Renal cortical epithelial cell (primary cell): ENCODE measurements at regions not wholly inside any gene's neighbourhood (a gene's known extent, or its start where the extent isn't known, plus 50 kb on each side); places are given as distances from the start of the nearest gene placed in this dataset.
A peak's percentile ranks its signal among the peaks of the same experiment; 100 is the strongest.
"Not testable (repeated sequence)": the region's sequence is repeated elsewhere in the genome, so short reads cannot be mapped to it uniquely, and the experiment has no call there.

Experiments used
- DNase-seq: peaks from one replicate; pipeline ENCODE4 v3.0.0-alpha.2; 2011; ENCODE audit warnings: low read depth

DNA sequence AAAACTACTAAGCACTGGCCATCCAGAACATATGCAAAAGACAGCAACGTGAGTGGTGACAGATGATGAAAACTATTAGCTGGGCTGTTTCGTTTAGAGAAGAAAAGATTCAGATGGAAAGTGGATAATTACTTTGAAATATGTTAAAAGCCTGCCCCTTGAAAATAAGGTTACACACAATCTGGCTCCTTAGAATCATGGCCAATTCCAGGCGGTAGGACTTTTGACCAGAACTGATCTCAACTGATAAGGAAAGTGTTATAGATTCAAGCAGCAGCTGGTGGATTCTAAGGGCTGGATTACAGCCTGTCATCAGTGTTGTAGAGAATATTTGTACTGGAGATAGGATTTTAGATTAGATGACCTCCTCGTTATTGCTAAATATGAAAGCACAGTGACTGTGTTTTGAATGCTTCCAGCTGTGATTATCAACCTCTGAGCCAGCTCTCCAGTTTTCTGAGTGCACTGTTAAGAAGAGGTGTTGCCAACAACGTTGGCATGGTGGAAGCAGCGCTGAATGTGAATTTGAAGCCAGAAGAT lies 75.1 kb downstream of the KBTBD2 start:
- not testable (repeated sequence) for DNase-seq

DNA sequence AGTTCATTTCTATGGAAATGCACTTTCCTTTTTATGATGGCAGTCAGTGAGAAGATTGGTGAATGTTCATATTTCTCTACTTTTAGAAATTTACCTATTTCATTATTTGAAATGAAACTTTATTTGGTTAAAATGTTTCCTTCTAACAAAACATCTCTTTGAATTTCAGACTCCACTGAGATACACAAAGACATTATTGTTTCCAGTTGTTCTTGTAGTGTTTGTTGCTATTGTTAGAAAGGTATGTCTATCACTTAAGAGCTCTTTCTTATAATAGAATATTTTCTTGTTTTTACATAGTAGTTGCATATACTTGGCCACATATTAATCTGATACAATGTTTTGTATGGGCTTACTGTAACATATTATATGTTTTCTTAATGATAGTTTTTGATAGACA lies 76.8 kb downstream of the KBTBD2 start:
- not testable (repeated sequence) for DNase-seq

DNA sequence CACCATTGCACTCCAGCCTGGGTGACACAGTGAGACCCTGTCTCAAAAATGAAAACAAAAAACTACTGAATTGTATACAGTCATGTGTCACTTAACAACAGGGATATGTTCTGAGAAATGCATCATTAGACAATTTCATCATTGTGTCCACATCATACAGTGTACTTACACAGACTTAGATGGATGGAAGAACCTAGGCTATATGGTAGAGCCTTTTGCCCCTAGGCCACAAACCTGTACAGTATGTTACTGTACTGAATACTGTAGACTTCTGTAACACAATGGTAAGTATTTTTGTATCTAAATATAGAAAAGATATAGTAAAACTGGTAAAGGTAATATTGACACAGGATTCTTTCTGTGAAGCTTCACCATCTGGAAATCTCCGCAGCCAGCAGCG lies 81.7 kb downstream of the KBTBD2 start:
- DNase-seq = no peak

DNA sequence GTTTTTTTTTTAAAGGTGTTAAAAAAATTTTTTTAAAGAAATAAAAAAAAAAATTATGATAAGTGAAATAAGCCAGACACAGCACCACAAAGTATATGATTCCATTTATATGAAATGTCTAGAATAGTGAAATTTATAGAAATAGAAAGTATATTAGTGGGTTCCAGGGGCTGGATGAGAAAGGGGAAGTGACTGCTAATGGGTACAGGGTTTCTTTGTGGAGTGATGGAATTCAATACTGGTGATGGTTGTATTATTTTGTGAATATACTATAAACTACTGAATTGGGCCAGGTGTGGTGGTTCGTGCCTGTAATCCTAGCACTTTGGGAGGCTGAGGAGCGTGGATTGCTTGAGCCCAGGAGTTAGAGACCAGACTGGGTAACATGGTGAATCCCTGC lies 82.2 kb downstream of the KBTBD2 start:
- no peak for DNase-seq

DNA sequence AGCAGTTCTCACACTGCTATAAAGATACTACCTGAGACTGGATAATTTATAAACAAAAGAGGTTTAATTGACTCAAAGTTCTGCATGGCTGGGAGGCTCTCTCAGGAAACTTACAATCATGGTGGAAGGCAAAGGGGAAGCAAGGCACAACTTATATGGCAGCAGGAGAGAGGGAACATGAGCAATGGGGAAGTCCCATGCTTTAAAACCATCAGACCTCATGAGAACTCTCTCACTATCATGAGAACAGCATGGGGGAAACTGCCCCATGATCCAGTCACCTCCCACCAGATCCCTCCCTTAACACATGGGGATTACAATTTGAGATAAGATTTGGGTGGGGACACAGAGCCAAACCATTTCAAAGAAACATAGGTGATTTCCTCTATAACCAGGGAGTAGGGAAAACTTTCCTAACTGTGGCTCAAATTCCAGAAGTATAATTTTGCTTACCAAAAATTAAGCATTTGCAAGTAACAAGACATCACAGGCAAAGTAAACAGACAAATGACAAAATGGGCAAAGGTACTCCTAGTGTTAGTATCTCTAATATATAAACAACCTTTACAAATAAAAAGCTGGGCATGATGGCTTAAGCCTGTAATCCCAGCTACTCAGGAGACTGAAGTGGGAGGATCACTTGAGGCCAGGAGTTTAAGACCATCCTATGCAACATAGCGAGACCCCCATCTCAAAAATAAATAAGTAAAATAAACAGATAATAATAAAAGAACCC lies 88.0 kb downstream of the KBTBD2 start:
- DNase-seq = no peak

DNA sequence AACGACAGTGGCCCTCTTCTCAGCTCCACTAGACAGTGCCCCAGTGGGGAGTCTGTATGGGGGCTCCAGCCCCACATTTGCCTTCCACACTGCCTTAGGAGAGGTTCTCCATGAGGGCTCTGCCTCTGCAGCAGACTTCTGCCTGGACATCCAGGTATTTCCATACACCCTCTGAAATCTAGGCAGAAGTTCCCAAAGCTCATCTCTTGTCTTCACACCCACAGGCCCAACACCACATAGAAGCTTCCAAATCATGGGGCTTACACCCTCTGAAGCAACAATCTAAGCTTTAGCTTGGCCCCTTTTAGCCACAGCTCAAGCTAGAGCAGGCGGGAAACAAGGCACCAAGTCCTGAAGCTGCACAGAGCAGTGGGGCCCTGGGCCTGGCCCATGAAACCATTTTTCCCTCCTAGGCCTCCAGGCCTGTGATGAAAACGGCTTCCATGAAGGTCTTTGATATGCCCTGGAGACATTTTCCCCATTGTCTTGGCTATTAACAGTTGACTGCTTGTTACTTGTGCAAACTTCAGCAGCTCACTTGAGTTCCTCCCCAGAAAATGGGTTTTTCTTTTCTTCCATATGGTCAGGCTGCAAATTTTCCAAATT lies 89.2 kb downstream of the KBTBD2 start:
- DNase-seq = no peak

DNA sequence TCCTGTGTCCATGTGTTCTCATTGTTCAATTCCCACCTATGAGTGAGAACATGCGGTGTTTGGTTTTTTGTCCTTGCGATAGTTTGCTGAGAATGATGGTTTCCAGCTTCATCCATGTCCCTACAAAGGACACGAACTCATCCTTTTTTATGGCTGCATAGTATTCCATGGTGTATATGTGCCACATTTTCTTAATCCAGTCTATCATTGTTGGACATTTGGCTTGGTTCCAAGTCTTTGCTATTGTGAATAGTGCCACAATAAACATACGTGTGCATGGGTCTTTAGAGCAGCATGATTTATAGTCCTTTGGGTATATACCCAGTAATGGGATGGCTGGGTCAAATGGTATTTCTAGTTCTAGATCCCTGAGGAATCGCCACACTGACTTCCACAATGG lies 98.5 kb downstream of the KBTBD2 start:
- DNase-seq = not testable (repeated sequence)

DNA sequence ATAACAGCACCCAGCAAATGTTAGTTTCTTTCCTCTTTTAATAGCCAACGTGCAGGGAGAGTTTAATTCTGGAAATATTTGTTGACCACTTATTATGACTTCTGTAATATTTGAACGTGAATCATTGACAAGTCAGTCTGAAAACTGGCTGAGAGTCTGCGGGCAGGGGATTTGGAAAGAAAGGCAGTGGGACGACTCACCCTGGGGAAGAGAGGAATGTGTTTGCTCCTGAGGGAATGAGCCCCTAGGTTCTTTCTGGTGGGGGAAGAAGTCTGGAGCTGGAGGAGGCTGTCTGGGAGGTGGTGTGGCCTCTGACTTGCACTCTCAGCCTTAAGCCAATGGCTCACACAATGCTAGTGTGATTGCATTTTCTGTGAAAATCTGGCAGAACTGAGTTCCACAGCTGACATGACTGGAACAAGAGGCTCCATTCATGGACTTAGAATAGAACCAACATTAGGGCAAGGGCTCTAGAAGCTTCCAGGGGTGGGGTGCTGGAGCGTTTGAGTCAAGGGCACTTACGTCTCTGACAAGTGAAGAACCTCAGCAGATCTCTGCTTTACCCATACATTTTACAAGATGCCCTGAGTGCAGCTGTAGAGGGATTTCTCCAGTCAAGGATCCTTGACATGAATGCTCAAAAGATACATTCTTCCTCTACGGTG lies 100.7 kb downstream of the KBTBD2 start:
- peak; percentile 38 for DNase-seq

DNA sequence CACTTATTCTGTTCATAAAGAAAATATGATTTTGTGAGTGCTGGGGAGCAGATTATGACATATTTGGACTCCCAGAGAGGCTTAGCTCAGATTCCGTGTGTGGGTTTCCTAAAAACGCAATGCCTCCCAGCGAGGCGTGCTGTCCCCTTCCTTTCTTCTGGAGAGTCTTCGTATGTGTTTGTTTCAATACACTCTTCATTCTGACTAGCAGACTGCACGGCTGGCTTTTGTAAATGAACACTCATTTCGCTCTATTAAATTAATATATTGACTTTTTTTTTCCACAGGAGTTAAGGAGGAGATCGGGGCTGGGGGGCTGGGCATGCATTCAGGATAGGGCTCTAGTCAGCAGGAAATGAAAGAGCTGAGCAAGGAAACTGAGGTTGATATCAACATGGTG lies 102.3 kb downstream of the KBTBD2 start:
- not testable (repeated sequence) for DNase-seq

DNA sequence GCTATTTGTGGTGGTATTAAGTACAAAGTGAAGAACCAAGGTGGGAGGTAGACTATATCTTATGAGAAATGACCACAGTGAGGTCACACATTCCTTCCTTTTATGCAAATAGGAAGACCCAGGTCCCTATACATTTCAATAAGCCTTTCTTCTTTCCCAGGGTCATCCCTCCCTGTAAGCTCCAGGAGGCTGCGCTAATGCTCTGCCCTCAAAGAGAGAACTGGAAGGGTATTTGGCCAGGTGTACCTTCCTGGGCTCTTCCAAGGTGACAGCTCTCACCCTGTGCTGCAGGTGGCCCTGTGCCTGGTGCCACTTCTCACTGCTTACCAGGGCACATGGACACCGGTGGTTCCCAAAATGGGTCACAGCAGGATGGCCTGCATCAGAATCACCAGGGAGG lies 103.4 kb downstream of the KBTBD2 start:
- not testable (repeated sequence) for DNase-seq

DNA sequence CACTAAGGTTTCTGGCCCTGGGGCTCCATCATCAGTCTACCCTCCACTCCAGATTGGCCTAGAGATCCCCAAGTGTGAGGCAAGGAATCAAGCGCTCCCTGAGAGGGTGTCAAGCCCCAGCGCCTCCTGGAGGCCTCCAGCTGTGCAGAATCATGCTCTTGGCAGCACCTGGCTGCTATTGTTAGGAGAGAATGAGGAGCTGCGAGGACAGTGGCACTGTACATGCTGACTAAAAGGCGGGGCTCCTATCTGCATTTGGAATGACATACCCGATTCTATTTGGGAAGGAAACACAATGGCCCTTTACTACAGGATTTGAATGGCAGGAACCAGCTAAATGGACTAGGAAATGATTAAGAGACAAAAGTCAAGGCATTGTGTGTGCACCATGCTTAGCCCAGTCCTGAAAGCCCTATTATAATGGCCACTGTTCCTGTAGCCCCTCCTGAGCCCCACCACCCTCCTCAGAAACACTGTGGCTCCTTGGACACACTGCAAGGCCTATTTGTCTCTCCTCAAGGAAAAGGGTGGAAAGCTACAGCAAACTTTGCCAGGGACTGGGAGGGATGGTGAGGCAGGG lies 106.1 kb downstream of the KBTBD2 start:
- DNase-seq = not testable (repeated sequence)

DNA sequence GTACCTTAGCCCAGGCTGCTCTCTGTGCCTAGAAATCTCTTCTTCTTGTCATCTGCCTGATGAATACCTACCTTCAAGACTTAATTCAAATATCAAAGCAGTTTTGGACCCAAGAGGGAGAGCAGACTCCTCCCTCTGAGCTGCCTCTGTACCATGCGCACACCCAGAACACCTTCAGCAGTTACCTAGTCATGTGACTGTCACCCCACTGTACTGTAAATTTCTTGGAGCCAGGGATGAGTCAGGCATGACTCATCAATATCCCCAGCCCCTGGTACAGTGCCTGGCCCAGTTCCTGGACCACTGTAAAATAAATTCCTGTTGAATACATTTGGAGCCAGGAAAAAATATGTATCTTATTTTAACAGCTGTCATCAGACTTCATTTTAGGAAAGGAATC lies 111.7 kb downstream of the KBTBD2 start:
- DNase-seq = not testable (repeated sequence)

DNA sequence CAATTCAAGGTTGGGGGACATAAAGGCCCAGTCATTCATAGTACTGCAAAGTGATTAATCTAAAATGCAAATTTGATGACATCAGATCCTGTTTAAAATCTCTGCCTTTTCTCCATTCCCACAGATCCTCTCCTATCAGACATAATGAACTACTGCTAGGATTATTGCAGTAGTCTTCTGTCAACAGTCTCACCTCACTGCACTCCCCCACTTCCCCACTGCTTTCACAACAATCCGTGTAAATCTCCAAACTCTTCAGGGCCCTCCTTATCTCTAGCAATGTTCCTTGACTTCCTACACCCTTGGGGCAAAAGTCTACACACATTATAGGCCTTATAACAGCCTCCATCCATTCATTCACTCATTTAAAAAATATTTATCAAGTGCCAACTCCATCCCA lies 112.4 kb downstream of the KBTBD2 start:
- no peak for DNase-seq

DNA sequence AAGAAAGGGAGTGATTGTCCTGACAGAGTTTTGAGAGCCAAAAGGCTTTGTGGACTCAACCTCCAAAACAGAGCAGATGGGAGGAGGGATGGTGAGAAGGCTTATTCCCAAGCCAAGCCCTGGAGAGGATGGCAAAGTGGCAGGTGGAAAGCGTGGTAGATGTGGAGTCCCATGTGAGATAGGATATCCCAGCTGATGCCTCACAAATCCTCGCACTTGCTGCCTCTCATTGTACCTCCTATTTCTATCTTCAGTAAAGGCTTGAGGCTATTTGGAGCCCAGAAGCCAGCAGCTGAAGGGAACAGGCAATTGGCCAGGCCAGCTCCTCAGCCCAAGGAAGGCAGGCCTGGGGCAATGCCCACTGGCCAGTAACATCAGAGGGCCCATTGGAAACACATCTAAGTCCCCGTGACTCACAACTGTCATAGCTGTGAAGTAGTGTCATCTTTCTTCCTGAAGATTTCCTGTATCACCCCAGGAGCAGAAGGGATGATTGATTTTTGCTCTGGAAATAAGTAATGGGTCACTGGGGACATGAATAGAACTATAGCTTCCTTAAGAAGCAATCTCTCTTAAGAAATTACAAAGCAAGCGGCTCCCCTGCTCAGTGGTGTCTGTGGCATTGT lies 114.4 kb downstream of the KBTBD2 start:
- not testable (repeated sequence) for DNase-seq

DNA sequence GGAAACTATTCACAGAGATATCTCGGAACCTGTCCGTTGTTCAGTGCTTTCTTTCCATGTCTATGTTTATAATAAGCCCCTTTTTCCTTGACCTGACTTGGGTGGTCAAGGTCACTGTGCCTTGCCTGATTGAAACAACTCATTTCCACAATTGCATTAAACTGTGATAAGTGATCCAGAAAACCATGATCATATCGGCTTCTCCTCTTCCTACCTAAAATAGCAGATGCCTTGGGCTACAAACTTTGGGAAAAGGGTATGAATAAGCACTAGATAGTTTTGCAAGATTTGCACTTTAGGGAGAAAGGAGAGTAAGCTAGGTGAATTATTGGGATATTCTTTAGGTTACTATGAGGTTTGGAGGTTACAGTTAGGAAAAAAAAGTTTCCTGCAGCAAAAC lies 115.2 kb downstream of the KBTBD2 start:
- not testable (repeated sequence) for DNase-seq

DNA sequence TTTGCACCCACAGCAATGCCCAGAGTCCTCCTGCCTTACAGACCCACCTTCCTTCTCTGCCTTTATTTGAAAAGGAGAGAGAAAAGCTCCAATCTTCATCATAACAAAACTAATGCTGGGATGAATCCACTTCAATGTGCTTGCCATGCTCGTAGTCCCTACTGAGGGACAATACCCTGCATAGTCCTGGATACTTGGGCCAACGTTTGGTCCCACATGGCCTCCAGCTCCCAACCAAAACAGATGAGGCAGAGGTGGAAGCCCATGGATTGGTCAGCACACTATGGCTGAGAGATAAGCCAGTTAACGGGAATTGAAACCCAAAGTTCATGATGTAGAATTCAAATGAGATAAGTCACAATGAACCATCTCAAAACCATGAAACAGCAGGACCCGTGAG lies 115.8 kb downstream of the KBTBD2 start:
- not testable (repeated sequence) for DNase-seq

DNA sequence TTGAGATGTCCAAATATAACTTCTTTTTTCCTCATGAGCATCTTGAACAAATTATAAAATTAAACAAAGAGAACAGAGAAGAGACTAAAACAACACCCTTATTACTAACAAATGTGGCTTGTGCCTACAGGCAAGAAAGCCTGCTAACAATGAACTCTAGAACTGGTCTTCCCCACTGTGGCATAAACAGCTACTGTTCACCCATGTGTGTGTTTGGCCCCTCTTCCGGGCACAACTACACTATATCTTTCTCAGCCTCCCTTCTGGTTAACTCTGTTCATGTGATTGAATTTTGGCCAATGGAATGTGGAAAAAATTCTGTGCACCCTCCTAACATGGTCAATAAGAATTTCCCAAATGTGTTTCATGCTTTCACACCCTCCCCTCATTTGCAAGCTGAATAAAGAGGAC lies 117.0 kb downstream of the KBTBD2 start:
- DNase-seq = no peak

DNA sequence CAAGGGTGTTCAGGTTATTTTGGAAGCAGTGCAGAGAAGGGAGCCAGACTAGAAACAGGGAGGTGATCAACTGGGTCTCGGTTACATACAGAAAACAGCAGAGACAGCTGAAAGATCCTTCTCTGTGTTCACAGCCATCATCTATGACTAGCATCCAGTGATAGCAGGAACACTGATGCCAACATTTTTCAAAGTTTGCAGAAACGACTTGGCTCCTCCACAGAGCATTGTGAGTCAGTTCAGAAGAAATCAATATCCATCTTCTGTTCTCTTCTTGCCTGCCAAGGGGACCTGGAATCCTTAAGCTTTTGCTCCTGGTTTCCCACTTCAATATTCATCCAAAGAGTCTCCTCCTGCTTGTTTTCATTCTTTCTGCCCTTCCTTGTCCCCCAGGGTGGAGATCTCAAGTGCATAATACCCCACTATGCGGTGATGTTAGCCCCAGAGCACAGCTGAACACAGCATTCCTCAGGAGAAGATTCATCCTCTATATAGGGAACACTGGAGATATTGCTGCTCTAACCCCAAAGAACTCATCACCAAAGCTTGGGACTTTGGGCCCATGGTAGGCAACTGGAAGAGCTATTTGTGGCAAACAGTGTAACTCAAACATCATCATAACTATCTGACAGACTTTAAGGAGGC lies 122.6 kb downstream of the KBTBD2 start:
- not testable (repeated sequence) for DNase-seq

DNA sequence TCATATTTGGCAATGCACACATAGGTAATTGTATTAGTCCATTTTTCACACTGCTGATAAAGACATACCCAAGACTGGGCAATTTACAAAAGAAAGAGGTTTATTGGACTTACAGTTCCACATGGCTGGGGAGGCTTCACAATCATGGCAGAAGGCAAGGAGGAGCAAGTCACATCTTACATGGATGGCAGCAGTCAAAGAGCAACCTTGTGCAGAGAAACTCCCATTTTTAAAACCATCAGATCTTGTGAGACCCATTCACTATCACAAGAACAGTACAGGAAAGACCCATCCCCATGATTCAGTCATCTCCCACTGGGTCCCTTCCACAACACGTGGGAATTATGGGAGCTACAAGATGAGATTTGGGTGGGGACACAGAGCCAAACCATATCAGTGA lies 123.2 kb downstream of the KBTBD2 start:
- not testable (repeated sequence) for DNase-seq

DNA sequence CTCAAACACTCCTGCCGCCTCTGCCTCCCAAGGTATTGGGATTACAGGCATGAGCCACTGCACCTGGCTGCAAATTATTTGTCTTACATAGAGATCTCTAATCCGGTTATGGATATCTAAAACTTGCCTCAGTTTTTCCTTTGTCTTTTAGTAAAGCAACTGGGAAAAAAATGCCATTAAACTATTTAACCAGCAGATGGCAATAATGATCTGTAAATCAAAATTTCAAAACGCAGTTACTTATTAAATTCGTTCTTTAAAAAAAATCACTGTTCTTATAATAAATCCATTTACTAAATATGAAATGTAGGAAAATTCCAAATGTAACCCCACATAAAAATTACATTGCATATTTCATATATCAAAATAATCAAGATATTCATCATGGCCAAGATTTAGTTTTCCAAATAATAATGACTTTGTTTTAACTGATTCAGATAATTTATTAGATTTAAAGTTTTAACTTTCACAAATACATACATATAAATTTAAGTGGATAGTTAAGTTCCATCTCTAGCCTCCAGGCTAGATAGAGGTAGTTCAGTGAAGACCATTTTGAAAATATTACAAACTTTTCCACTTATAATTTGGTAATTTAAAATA lies 125.8 kb downstream of the KBTBD2 start:
- peak; percentile 26 for DNase-seq

DNA sequence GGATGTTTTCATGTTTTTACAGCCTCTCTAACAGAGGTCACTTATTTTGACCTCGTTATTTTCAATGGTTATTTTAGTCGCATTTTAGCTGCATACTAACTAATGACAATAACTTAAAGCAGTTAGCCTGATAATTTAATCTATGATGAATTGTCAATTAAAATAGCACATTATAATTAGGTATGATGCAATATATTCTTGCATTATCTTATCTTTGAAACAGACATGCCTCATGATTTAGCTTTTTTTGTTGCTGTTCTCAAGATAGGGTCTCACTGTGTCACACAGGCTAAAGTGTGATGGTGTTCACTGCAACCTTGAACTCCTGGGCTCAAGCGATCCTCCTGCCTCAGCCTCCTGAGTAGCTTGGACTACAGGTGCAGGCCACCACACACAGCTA lies 126.4 kb downstream of the KBTBD2 start:
- no peak for DNase-seq
